HG03159 (cell line): ENCODE measurements at regions not wholly inside any gene's neighbourhood (a gene's known extent, or its start where the extent isn't known, plus 50 kb on each side); places are given as distances from the start of the nearest gene placed in this dataset.
A peak's percentile ranks its signal among the peaks of the same experiment; 100 is the strongest.

Source experiments
- ATAC-seq: cut with Tn5 transposase; IDR thresholded peaks from one replicate; pipeline ENCODE4 v1.9.1; 2021; ENCODE audit warnings: mild to moderate bottlenecking, moderate library complexity; ENCODE audit not compliant: unreplicated experiment

GRCh38 chr15:62625429-62626033 lies 417.0 kb upstream of the TPM1 start:
- no peak for ATAC-seq

- no peak for ATAC-seq
These were observed 415.6 kb upstream of the TPM1 start for GRCh38 chr15:62626903-62627302.

GRCh38 chr15:62631076-62631724 lies 411.3 kb upstream of the TPM1 start:
- ATAC-seq = no peak

- ATAC-seq = no peak
These were observed 405.5 kb upstream of the TPM1 start for GRCh38 chr15:62636823-62637573.

- ATAC-seq = no peak
These were observed 405.0 kb upstream of the TPM1 start for GRCh38 chr15:62637574-62637897.

- ATAC-seq = no peak
These were observed 404.5 kb upstream of the TPM1 start for GRCh38 chr15:62637950-62638619.

- no peak for ATAC-seq
These were observed 403.1 kb upstream of the TPM1 start for GRCh38 chr15:62639432-62639831.

- no peak for ATAC-seq
These were observed 402.5 kb upstream of the TPM1 start for GRCh38 chr15:62639906-62640605.

- no peak for ATAC-seq
These were observed 400.7 kb upstream of the TPM1 start for GRCh38 chr15:62641825-62642224.

- ATAC-seq = no peak
These were observed 399.0 kb upstream of the TPM1 start for GRCh38 chr15:62643572-62643971.

GRCh38 chr15:62644216-62644888 lies 398.2 kb upstream of the TPM1 start:
- ATAC-seq = no peak

GRCh38 chr15:62644889-62645742 lies 397.4 kb upstream of the TPM1 start:
- no peak for ATAC-seq

GRCh38 chr15:62647202-62647842 lies 395.2 kb upstream of the TPM1 start:
- no peak for ATAC-seq

GRCh38 chr15:62647843-62648505 lies 394.6 kb upstream of the TPM1 start:
- no peak for ATAC-seq

- ATAC-seq = no peak
These were observed 393.6 kb upstream of the TPM1 start for GRCh38 chr15:62648954-62649353.

GRCh38 chr15:62649793-62650420 lies 392.6 kb upstream of the TPM1 start:
- peak; percentile 86 for ATAC-seq

- ATAC-seq = no peak
These were observed 389.4 kb upstream of the TPM1 start for GRCh38 chr15:62653122-62653521.

- ATAC-seq = no peak
These were observed 386.5 kb upstream of the TPM1 start for GRCh38 chr15:62656071-62656470.
